GM19397 (cell line): ENCODE measurements at regions not wholly inside any gene's neighbourhood (a gene's known extent, or its start where the extent isn't known, plus 50 kb on each side); places are given as distances from the start of the nearest gene placed in this dataset.

ENCODE experiments used
- ATAC-seq: cut with Tn5 transposase; IDR thresholded peaks from one replicate; pipeline ENCODE4 v1.9.1; 2021; ENCODE audit warnings: mild to moderate bottlenecking, moderate library complexity; ENCODE audit not compliant: unreplicated experiment

DNA sequence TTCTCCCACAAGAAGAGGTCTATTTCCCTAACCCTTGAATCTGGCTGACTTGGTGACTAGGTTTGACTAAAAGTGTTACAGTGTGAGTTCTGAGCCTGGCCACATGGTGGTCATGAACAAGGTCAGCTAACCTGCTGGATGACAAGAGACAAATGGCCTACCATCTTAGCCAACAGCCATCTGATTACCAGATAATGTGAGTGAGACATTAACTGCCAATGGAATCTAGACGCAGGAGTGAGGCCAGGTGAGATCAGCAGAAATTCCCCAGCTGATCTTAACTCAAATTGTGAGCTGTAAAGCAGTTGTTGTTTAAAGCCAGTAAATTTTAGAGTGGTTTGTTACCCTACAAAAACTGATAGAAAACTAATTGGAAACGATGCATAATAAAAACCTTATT, 320.0 kb downstream of the BRINP2 start:
- no peak for ATAC-seq

DNA sequence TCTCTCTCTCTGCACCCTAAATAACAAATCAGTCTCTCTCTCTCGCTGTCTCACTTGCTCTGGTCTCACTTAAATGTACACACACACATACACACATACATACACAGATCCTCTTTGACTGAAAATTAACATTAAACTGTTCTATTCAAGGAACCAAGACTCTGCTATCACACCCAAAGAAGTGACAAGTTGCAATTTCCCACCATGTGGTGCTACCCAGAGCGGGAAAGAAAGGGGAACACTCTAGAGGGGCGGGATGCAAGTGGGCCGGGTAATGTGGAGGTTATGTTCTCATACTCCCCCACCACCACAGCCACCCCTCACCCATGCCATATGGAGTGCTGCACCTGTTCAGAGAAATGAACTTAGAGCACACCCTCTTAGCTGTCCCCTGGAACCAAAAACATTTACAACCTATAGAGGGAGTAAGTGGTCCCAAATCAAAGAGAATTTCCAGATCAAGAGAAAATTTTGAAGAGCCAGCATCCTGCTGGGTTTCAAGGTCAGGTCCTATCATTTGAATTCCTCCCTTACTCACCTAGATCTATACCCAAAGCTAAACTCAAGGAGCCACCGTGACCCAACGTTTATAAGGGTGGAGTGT, 319.4 kb downstream of the BRINP2 start:
- no peak for ATAC-seq

- ATAC-seq, result no peak
Measured at GRCh38 chr1:177488722-177489121, 318.0 kb downstream of the BRINP2 start.

DNA sequence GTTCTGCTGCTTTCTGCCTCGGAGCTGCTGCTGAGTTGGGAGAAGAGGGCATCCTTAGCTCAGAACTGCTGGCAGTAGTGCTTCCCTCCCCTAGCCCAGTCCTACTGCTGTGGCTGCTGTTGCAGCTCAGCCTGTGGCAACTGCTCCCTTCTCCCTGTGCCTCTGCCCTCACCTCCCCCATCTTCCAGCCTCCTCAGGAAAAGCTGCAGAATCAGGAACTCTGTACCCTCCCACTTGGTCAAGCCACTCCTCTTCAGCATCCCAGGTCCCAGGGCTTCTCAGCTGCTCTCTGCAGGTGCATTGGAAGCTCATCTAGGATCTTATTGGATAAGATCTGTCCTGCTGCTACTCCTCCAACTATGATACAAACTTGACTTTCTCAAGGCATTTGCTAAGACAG, 316.7 kb downstream of the BRINP2 start:
- no peak for ATAC-seq

DNA sequence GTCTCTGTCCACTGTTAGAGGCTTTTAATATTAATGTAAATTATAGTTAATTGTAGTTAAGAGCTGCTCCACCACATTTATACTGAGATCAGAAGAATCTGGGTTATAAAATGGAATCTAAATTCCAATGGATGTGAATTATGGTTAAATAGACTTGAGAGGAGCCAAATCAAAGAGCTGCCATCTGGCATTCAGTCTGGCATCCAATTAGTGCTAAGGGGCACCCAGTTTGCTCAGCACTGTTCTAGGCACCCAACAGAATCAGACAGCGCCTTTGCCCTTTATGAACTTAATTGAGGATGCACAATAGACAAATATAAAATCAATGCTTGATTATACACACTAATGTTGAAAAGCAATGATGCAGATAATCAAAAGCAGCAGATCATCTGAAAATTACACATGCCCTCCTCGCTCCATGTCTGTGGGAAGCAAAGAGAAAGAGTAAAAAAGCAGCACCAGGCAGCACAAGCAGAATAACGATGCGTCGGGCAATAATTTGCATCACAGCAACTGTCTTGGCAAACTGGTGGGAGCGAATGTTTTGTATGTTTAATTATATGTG, 310.1 kb downstream of the BRINP2 start:
- ATAC-seq, result no peak

GRCh38 chr1:177479600-177479999, 308.8 kb downstream of the BRINP2 start:
- no peak for ATAC-seq

GRCh38 chr1:177476676-177477075, 305.9 kb downstream of the BRINP2 start:
- no peak for ATAC-seq

GRCh38 chr1:177472567-177472966, 301.8 kb downstream of the BRINP2 start:
- no peak for ATAC-seq

GRCh38 chr1:177471244-177471643, 300.5 kb downstream of the BRINP2 start:
- ATAC-seq, result no peak

DNA sequence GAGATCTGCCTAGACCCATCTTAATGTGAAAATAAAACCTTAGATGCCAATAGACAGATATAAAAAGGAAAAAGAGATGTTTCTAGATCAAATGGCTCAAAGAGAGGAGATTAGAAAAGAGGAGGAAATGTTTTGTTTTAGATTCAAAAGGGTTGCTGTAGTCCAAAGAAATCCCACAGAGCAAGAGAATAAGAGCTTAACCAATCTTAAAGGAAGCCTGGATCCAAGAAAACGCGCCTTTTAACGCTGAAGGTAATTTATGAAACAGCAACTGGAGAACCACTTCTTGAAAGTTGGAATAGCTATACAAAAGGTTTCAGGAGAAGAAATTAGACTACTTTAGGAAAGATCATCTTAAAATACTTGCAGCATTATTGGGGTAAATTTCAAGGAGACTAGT, 298.8 kb downstream of the BRINP2 start:
- no peak for ATAC-seq

DNA sequence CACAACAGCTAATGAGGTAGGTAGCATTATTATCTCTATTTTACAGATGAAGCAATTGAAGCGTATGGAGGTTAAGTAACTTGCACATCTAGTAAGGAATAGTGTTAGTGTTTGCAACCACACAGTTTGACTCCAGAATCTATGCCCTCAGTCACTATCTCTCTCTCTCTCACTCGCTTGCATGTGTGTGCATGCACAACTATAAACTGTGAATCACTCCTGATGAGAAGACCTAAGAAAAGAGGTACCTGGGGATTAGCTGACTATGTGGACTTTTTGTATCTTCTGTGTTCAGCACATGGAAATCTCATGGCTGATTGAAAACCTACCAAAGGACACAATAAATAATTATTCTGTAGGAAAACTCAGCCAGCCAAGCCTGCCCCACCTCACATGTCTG, 295.5 kb downstream of the BRINP2 start:
- ATAC-seq, result no peak

DNA sequence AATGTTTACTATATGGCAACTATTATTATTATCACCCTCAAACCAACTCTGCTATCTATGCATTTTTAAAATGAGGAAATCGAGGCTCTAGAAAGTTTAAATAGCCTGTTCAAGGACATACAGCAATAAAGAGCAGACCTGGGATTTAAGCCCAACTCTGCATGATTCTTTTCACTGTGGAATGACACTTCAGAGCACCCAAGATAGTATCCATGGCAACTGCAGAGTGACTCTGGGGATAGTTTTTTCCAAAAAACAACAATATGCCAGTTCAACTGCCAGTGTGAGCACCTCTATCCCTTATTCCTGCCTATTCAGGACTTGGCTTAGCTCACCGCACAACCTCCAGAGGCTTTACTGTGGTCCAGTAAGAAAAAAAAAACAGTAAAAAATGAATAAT, 293.9 kb downstream of the BRINP2 start:
- no peak for ATAC-seq

DNA sequence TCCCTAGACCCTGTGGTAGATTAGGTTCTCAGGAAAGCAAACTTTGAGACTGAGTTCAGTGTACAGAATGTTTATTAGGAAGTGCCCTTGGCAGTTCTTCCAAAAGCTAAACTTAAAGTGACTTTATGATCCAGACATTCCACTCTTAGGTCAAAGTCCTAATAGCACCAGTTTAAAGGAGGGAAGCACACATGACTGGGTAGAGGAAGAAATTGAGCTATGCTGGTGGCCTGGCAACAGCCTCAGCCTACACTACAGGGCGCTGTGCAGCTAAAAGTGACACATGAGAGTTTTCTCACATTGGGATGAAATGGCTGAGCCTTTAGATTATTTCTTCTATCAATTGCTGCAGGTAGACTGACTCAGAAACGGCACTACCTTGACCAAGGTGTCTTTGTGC, 280.4 kb downstream of the BRINP2 start:
- no peak for ATAC-seq

- ATAC-seq, result no peak
Measured at GRCh38 chr1:177448652-177449357, 278.0 kb downstream of the BRINP2 start.

GRCh38 chr1:177448036-177448615, 277.4 kb downstream of the BRINP2 start:
- no peak for ATAC-seq

- no peak for ATAC-seq
Measured at GRCh38 chr1:177444997-177445746, 274.4 kb downstream of the BRINP2 start.

DNA sequence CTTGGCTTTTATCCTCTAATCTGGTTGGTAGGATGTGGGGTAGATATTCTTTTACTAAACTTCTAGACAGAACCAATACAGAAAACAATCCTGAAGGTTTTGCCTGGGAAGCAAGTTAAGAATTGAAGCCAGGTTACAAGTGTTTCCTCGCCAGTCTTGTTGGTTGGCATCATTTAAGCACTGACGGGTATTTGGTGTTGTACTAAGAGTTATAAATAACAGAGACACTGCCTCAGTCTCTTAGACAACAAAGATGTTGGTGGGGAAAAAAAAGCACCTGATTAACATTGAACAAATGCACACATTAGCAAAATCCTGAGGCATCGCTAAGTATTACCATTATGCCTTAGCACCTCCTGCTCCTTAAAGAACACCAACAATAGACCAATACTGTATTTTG, 272.2 kb downstream of the BRINP2 start:
- no peak for ATAC-seq

DNA sequence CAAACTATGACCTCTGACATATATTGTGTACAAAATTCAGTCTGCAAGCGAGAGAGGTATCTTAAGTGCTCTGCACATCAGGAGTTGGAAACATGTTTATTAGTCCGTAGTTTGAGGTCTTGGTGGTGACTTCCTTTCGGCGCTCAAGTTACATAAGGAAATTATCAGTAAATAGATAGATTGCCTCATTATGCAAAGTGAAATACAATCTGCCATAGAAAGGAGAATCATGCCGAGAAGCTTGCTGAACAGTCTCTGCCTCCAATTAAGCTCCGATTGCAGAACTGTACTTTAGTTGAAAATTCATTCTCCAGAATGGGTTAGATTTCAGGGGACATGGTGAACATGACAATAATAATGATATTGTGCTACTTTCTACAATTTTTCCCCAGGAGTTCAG, 271.8 kb downstream of the BRINP2 start:
- ATAC-seq, result no peak

GRCh38 chr1:177441281-177441680, 270.5 kb downstream of the BRINP2 start:
- ATAC-seq, result no peak

- ATAC-seq, result no peak
Measured at GRCh38 chr1:177440821-177441220, 270.1 kb downstream of the BRINP2 start.

GRCh38 chr1:177439301-177439700, 268.5 kb downstream of the BRINP2 start:
- no peak for ATAC-seq
